ENCODE measurements at regions not wholly inside any gene's neighbourhood (a gene's known extent, or its start where the extent isn't known, plus 50 kb on each side); places are given as distances from the start of the nearest gene placed in this dataset.

DNA sequence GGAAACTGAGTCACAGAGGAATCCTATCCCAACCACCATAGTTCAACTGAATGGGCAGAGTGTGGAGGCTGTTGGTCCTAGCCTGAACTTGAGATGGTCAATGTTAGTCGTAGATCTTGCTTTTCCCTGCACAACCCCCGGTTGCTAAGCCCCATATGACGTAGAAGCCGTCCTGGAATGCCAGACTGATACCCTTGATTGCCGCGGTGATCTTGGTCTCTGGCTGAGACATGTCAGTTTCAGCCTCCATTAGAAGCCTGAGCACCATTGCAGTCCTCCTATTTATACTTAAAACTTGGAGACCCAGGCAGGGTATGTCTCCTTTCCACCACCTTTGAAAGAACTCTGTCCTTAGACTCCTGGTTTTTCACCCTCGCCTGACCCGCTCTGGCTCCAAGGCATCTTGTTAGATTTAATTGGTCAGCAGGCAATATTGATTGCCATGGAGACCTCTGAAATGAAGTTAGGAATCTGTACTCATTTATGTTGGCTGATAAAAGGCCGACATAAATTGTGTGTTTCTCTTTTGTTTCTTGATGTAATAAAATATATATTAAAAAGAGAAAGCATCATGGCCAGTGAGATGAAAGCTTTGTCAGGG, 53.4 kb downstream of the RPLP1 start:
- DNase-seq, result no peak

DNA sequence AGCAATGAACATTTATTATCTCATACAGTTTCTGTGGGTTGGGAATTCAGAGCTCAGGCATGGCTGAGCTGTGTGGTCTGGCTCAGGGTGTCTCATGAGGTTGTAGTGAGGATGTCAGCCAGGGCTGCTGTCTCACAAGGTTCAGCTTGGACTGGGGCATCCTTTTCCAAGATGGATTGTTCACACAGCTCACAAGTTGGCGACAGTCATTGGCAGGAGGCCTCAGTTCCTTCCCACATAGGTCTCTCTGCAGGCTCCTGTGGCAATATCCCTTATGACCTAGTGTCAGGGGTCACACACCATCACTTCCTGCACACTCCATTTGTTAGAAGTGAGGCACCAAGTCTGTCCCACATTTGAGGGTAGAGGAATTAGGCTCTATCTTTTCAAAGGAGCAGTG, 56.0 kb downstream of the RPLP1 start:
- DNase-seq, result no peak

DNA sequence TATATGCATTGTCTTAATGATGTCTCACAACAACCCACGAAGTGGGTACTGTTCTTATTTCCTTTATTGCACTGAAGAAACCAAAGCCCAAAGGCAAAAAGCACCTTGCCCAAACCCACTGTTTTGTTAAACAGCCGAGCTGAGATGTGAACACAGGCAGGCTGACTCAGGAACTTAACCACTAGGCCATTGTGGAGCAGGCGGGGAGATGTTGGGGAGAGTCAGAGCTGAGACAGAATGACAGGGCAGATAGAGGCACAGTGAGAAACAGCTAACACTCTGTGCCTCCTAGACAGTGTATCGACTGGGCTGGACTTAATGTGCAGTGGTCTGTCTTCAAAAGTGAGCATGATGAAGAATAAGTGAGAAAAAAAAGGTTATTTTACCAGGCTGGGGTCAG, 56.5 kb downstream of the RPLP1 start:
- DNase-seq, result no peak

DNA sequence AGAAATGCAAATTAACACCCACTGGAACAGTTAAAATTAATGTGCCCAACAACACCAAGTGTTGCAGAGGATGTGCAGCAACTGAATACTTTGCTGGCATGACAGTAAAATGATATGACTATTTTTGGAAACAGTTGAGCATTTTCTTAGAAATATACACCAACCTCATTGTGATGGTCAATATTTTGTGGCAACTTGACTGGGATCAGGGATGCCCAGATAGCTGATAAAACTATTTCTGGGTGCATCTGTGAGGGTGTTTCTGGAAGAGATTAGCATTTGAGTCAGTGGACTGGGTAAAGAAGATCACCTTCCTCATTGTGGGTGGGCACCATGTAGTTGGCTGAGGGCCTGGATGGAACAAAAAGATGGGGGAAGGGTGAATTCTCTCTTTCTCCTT, 57.9 kb downstream of the RPLP1 start:
- no peak for DNase-seq

DNA sequence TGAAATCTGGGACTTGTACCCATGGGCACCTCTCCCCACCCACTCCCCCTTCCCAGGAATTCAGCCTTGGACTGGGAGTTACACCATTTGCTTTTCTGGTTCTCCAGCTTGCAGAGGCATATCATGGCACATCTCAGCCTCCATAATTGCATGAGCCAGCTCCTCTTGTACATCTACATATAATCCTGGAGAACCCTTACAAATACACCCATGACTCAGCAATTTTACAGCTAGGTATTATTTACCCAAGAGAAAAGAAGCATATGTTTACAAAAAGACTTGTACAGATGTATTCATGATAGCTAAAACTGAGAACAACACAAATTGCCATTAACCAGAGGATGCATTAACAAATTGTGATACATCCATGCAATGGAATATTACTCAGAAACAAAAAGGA, 58.4 kb downstream of the RPLP1 start:
- DNase-seq, result no peak

DNA sequence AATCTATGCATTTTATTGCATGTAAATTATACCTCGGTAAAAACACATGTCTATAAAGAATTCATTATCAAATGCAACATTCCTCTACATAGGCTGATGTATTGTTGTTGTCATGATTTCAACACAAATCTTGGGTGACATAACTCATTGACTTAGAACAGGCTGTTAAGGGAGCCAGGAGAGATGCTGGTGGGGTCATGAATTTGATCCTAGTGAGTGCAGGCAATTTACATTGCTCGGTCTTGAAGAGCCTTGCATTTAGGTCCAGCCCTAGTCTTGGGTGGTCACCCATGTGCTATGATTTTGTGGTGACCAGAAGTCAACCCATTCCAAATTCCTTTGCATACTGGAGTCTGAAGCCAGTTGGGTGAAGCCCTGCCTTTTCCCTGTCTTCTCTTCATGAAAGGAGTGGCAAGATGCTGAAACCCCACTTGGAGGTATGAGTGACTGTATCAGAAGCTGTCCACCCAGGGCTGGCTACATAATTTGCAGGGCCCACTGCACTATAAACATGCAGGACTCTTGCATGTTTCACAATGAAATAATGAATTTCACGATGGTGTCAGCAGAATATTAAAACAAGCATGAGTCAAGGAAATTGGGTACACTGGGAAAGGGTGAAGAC, 59.2 kb downstream of the RPLP1 start:
- DNase-seq, result no peak

DNA sequence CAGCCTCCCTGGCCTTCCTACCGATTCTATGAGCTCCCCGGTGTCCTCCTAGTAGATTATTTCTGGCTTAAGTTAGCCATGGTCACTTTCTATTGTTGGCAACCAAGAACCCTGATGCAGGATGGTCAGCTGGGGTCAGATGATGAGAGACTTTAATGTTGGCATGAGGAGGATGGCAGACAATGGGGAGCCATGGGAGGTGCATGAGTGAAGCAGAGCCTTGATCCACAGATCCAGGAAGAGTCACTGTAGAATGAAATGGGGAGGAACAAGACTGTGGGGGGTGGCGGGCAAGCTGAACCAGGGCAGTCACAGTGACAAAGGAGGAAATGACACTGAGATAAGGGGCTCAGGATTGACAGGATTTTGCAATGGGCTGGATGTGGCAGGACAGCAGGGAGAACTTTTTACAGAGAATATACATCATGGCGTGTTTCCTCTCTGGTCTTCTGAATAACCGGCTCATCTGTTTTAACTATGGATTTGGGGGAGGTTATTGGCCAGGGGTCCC, 60.9 kb downstream of the RPLP1 start:
- DNase-seq, result no peak

DNA sequence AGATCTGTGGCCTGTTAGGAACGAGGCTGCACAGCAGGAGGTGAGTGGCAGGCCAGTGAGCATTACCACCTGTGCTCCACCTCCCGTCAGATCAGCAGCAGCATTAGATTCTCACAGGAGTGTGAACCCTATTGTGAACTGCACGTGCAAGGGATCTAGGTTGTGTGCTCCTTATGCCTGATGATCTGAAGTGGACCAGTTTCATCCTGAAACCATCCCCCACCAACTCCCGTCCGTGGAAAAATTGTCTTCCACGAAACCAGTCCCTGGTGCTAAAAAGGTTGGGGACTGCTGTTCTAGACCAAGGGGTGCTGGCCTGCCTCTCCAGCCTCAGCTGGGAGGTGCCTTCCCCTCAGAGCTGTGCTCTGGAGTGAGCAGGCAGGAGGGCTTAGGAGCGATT, 61.4 kb downstream of the RPLP1 start:
- no peak for DNase-seq

DNA sequence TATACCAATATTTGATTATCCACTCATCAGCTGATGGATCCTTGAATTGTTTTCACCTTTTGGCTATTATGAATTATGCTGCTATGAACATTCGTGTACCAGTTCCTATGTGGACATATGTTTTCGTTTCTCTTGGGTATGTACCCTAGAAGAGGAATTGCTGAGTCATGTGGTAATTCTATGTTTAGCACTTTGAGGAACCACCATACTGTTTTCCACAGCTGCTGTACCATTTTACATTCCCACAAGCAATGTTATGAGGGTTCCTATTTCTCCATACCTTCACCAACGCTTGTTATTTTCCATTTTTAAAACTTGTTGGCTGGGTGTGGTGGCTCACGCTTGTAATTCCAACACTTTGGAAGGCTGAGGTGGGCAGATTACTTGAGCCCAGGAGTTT, 62.9 kb downstream of the RPLP1 start:
- DNase-seq, result no peak

DNA sequence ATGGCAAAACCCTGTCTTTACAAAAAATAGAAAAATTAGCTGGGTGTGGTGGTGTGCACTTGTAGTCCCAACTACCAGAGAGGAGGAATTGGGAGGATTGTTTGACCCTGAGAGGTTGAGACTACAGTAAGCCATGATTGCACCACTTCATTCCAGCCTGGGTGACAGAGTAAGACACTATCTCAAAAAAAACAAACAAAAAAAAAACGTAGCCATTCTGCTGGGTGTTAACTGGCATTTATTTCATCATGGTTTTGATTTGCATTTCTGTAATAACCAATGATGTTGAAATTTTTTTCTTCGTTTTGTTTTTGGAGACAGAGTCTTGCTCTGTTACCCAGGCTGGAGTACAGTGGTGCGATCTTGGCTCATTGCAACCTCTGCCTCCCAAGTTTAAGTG, 63.3 kb downstream of the RPLP1 start:
- no peak for DNase-seq

DNA sequence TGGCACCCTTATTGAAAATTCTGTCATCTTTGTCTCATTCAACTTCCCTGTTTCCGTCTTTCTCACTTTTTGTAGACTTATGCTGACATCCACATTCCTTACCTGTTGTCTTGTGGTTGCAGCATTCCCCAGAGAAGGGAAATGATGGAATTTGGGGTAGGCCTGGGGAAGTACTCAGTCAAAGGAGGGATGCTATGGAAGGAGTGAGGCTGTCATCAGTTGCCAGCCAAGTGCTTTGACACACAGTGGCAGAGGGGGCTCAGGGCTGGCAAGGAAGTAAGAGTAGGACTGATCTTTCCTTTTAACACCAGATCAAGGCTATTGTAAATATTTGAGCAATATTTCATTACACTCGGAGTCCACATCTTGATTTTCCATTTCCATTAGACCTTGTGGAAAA, 64.4 kb downstream of the RPLP1 start:
- no peak for DNase-seq

DNA sequence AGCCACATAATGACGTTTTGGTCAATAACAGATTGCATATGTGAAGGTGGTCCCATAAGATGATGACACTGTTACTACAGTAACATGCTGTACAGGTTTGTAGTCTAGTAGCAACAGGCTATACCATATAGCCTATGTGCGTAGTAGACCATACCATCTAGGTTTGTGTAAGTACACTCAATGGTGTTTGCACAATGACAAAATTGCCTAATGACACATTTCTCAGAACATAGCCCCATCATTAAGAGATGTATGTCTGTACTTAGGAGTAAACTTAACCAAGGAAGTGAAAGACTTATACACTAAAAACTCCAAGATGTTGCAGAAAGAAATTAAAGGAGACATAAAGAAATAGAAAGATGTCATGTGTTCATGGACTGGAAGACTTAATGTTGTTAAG, 66.2 kb downstream of the RPLP1 start:
- DNase-seq, result no peak

DNA sequence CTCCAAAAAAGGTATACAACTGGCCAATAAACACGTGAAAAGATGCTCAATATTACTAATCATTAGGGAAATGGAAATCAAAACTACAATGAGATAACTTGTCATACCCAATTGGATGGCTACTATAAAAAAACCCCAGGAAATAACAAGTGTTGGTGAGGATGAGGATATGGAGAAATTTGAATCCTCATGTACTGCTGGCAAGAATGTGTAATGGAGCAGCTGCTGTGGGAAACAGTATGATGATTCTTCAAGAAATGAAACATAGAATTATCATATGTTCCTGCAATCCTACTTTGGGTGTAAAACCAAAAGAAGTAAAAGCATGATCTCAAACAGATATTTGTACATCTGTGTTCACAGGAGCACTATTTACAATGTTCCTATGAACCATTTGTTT, 67.4 kb downstream of the RPLP1 start:
- no peak for DNase-seq

DNA sequence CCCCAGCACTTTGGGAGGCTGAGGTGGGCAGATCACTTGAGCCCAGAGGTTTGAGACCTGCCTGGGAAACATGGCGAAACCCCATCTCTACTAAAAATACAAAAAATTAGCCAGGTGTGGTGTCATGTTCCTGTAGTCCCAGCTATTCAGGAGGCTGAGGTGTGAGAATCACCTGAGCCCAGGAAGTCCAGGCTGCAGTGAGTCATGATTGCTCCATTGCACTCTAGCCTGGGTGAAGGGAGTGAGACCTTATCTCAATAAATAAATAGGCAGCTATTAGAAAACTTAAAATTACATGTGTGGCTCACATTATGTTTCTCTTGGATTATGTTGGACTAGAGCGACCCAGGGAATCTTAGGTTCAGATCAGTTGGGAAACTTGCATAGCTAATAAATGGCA, 69.7 kb downstream of the RPLP1 start:
- no peak for DNase-seq

DNA sequence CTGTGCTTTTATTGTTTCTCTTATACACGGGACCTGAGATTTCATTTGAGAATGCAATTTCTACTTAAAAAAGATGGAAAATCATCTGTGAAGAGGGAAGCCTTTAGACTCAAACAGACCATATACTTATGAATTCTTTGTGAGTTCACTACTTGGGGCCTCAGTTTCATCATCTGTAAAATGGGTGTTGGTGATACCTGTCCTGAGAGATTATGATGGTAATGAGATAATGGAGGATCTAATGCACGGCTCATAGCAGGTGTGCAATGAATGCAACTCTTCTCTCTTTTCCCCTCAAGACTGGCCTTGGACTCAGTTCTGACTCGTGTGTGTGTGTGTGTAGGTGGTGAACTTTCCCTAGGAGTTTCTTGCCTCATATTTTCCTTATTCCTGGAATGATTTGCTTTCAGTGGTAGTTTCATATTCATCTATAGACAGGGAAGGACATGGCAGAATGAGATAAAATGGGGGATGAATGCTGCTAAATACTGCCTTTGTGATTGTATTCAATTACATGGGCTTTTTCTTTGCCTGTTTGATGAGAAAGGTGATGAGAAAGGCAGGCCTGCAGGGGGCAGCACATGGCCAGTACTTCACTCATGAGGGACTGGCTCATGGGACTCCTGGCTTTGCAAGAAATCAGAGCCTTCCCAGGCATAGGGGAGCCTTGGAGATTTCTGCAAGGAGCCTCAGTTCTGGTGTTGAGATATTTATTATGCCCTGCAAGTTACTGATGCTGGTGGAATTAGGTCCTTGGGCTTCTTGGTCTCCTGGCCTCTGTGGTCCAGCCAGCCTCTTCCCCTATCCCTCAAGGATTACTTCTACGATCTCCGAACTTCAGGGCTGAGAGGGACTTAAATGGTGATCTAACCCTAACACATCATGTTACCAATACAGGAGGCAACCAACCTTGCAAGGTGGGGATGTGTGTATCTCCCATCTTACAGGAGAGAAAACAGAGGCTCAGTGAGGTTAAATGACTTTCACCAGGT, 70.7 kb downstream of the RPLP1 start:
- DNase-seq, result peak; percentile 69

DNA sequence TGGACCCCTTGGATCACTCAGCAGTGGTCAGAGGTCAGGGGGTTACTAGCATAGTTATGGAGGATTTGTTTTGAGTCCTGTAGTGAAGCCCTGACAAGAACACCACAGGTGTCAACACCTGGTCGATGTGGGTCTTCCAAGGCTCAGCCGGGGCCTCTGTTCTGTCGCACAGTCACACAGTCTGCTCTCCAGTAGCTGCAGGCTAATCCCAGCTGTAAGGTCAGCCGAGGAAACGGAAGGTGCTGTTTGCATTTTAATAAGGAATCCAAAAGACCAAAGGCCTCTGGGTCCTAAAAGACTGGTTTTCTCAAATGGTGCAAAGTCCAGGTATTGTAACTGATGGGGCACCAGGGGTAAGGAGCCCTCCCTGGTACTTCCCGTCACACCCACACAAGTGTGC, 71.7 kb downstream of the RPLP1 start:
- DNase-seq, result no peak

DNA sequence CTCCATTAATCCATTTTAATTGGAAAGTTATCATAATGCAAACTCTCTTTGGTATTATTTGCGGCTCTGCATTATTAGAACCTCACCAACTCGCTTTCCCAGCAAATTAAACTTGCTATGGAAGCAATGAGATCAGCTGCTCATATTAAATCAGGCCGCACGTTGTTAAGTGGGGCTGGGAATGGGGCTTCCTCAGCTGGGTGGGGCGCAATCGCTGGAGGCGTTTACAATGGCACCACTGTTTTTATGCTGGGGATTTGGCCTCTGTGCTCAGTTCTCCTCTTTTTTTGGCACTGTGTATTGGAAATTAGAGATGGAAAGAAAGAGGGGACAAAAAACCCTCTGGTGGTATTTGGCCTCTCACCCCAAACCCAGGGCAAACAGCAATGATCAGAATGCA, 72.2 kb downstream of the RPLP1 start:
- DNase-seq, result no peak

DNA sequence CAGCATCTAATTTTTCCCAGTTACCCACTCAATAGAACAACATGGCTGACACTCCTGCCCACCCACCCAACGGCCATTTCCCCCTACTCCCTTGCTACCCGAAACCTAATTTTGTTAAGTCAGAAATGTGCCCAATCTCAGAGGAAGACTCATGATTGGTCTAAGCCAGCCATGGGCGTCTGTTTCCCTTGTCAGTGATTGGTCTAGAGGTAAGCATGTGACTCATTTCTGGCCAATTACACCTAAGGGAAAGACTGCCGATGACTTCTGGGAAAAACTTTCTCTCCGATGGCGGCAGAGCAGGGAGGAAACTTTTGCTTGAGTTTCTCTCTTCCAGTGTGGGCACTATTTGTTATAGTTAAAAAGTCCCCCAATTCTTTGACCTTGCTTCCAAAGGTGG, 72.9 kb downstream of the RPLP1 start:
- DNase-seq, result no peak

DNA sequence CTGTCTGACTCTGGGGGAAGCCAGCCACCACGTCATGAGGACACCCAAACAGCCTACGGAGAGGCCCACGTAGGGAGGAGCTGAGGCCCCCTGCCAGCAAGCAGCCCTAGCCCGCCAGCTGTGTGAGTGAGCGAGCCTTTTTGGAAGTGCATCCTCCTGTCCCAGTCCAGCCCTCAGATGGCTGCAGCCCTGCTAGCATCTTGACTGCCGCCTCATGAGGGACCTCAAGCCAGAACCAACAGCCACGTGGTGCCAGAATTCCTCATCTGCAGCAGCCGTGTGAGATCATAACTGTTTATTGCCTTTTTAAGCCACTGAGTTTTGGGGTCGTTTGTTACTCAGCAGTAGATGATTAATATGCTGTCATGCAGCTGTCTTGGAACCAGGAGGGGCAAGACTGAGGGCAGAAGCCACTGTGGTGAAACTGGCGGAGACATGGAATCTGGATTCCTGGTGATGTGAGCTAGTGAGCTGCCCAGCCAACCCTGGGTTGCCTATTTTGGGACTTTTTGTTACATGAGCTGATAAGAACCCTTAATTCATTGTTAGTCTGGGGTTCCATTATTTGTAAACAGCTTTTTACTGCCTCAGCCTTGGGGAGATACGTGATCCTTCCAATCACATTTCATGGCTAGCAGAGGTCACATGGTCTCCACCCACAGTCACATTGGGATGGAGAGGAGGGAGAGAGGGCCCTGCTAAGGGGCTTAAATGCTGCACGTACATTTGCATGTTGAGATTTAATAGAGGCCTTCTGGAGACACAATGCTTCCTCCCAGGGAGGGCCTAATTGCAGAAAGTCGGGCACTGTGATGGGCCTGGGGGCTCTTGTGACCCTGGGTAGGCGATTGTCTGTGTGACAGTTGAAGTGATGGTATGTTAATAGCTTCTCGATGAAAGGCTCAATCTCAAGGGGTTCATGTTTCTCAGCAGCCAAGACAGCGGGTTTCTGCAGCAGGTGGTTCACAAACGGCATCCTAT, 73.8 kb downstream of the RPLP1 start:
- DNase-seq, result no peak

DNA sequence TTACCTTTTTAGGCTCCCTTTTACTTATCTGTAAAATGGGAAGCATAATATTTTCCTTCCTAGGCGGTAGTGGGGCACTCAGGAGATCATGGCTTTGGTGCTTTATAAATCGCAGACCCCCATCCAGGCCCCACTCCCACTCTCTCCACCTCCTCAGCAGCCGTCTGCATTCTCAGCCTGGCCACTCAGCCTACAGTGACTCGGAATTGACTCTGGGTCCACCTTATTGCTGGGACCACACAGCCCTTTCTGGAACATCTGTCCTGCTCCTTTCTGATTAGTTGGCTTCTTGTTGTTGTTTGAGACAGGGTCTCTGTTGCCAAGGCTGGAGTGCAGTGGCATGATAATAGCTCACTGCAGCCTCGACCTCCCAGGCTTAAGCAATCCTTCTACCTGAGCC, 76.5 kb downstream of the RPLP1 start:
- no peak for DNase-seq

DNA sequence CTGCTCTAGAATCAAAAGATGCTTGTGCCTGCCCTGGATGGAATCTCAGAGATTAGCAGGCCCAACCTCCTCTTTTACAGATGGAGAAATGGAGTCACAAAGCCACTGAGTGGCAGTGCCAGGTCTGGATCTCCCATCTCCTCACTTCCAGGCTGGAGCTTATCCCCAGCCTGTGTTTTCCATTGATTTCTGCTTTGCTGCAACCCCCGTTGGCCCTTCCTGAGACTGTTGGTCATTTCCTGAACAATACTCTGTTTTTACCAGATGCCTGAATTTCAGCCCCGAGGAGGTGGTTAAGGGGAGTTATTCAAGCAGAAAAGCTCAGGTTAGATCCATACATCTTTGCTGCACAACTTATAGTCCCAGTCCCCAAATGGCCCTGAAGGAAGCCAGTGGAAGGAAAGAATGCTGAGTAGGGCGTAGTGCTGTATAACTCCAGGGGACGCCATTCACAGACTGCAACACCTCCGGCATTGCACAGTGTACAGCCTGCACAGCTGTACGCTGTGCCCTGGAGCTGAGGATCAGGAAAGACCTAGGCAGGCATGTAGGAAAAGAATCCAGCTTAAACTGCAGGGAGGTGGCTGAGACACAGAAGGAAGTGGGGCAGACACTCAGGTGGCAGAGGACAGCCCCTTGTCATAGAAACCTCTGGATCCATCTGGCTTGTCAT, 77.5 kb downstream of the RPLP1 start:
- no peak for DNase-seq

Measured in activated T-cell treated with anti-CD3 and anti-CD28 coated beads, Interleukin-2, amount 50 U/mL, for 1 hour (primary cell).